ENCODE measurements at regions not wholly inside any gene's neighbourhood (a gene's known extent, or its start where the extent isn't known, plus 50 kb on each side); places are given as distances from the start of the nearest gene placed in this dataset.

- no peak for DNase-seq (ENCODE audit: low read depth in 2 of 2)
Observed at GRCh38 chr4:19416146-19416545, 835.6 kb upstream of the SLIT2 start.

- no peak for DNase-seq (ENCODE audit: low read depth in 2 of 2)
Observed at GRCh38 chr4:19408490-19408889, 843.2 kb upstream of the SLIT2 start.

GRCh38 chr4:19406789-19407188 is 844.9 kb upstream of the SLIT2 start:
- DNase-seq (ENCODE audit: low read depth in 2 of 2) = no peak

- no peak for DNase-seq (ENCODE audit: low read depth in 2 of 2)
Observed at GRCh38 chr4:19403786-19404370, 847.8 kb upstream of the SLIT2 start.

GRCh38 chr4:19402581-19403065 is 849.1 kb upstream of the SLIT2 start:
- no peak for DNase-seq (ENCODE audit: low read depth in 2 of 2)

GRCh38 chr4:19401301-19402080 is 850.2 kb upstream of the SLIT2 start:
- no peak for DNase-seq (ENCODE audit: low read depth in 2 of 2)

- DNase-seq (ENCODE audit: low read depth in 2 of 2) = no peak
Observed at GRCh38 chr4:19400820-19401219, 850.9 kb upstream of the SLIT2 start.

GRCh38 chr4:19399001-19399400 is 852.7 kb upstream of the SLIT2 start:
- no peak for DNase-seq (ENCODE audit: low read depth in 2 of 2)

GRCh38 chr4:19386786-19387185 is 864.9 kb upstream of the SLIT2 start:
- DNase-seq (ENCODE audit: low read depth in 2 of 2) = no peak

- no peak for DNase-seq (ENCODE audit: low read depth in 2 of 2)
Observed at GRCh38 chr4:19382993-19383756, 868.5 kb upstream of the SLIT2 start.

GRCh38 chr4:19381068-19381467 is 870.6 kb upstream of the SLIT2 start:
- no peak for DNase-seq (ENCODE audit: low read depth in 2 of 2)

GRCh38 chr4:19380600-19380999 is 871.1 kb upstream of the SLIT2 start:
- no peak for DNase-seq (ENCODE audit: low read depth in 2 of 2)

GRCh38 chr4:19379191-19379708 is 872.5 kb upstream of the SLIT2 start:
- DNase-seq (ENCODE audit: low read depth in 2 of 2) = no peak

- DNase-seq (ENCODE audit: low read depth in 2 of 2) = no peak
Observed at GRCh38 chr4:19375931-19376330, 875.8 kb upstream of the SLIT2 start.

- DNase-seq (ENCODE audit: low read depth in 2 of 2) = no peak
Observed at GRCh38 chr4:19375136-19375804, 876.4 kb upstream of the SLIT2 start.

GRCh38 chr4:19372390-19372789 is 879.3 kb upstream of the SLIT2 start:
- DNase-seq (ENCODE audit: low read depth in 2 of 2) = no peak

- DNase-seq (ENCODE audit: low read depth in 2 of 2) = no peak
Observed at GRCh38 chr4:19368800-19369199, 882.9 kb upstream of the SLIT2 start.

- DNase-seq (ENCODE audit: low read depth in 2 of 2) = no peak
Observed at GRCh38 chr4:19366916-19367315, 884.8 kb upstream of the SLIT2 start.

GRCh38 chr4:19358015-19358414 is 893.7 kb upstream of the SLIT2 start:
- no peak for DNase-seq (ENCODE audit: low read depth in 2 of 2)

GRCh38 chr4:19349416-19349815 is 902.3 kb upstream of the SLIT2 start:
- no peak for DNase-seq (ENCODE audit: low read depth in 2 of 2)

- DNase-seq (ENCODE audit: low read depth in 2 of 2) = no peak
Observed at GRCh38 chr4:19348746-19349145, 903.0 kb upstream of the SLIT2 start.

- no peak for DNase-seq (ENCODE audit: low read depth in 2 of 2)
Observed at GRCh38 chr4:19346636-19347035, 905.1 kb upstream of the SLIT2 start.

Data from stimulated activated CD4-positive, alpha-beta T cell treated with anti-CD3 and anti-CD28 coated beads, Interleukin-12 subunit alpha, Interleukin-12 subunit beta, amount 100 ng/mL, for 24 hours (primary cell).